Stomach (tissue), 8 donors: ENCODE measurements at regions not wholly inside any gene's neighbourhood (a gene's known extent, or its start where the extent isn't known, plus 50 kb on each side); places are given as distances from the start of the nearest gene placed in this dataset.
A peak's percentile ranks its signal among the peaks of the same experiment; 100 is the strongest.
"Not testable (repeated sequence)": the region's sequence is repeated elsewhere in the genome, so short reads cannot be mapped to it uniquely, and the experiment has no call there.

Experiments used
- DNase-seq, 2 donors: peaks; one replicate each; pipeline versions ENCODE4 v3.0.0 to v3.0.0-alpha.2; 2013 to 2019
- H3K27ac ChIP-seq, 5 donors: fragments of 200-600 bp in 4 of 5; sonication (generic) in 4 of 5; one replicate each; pipeline ENCODE4 v1.5.1; 2013 to 2019; ENCODE audit warnings: mild to moderate bottlenecking in 1 of 5, moderate library complexity in 1 of 5
- H3K27me3 ChIP-seq, 3 donors: fragments of 200-600 bp; sonication (generic); one replicate each; pipeline ENCODE4 v1.5.1; 2017 to 2019; ENCODE audit warnings: mixed run types in 1 of 3
- H3K36me3 ChIP-seq, 4 donors: fragments of 200-600 bp; sonication (generic); 1 replicate in 3 of 4; 2 replicates in 1 of 4; pipeline ENCODE4 v1.5.1; 2016 to 2019
- H3K4me1 ChIP-seq, 4 donors: fragments of 200-600 bp; sonication (generic); one replicate each; pipeline ENCODE4 v1.5.1; 2016 to 2019
- H3K4me3 ChIP-seq, 4 donors: fragments of 200-600 bp; sonication (generic) in 3 of 4; one replicate each; pipeline ENCODE4 v1.5.1; 2016 to 2019; ENCODE audit warnings: mild to moderate bottlenecking in 1 of 4
- H3K9me3 ChIP-seq, 4 donors: fragments of 200-600 bp; sonication (generic); one replicate each; pipeline ENCODE4 v1.5.1; 2016 to 2019
- CTCF ChIP-seq, 7 experiments: fragments of 450-650 bp in 4 of 7; fragments of 200-600 bp in 3 of 7; sonication (generic) in 3 of 7; IDR thresholded peaks; one replicate each; pipeline ENCODE4 v1.5.1; 2016 to 2019; ENCODE audit warnings: antibody characterized with exemption in 7 of 7, control low read depth in 2 of 7, mild to moderate bottlenecking in 1 of 7
- EP300 ChIP-seq: sonication (generic); formaldehyde crosslinking; IDR thresholded peaks from one replicate; pipeline ENCODE4 v1.6.1; 2017; ENCODE audit warnings: antibody characterized with exemption
- POLR2A ChIP-seq, 4 donors: fragments of 450-650 bp; IDR thresholded peaks; one replicate each; pipeline ENCODE4 v1.6.1; 2016; ENCODE audit warnings: antibody characterized with exemption in 4 of 4, control low read depth in 2 of 4, mild to moderate bottlenecking in 1 of 4, moderate library complexity in 1 of 4
- POLR2AphosphoS5 ChIP-seq, 3 donors: sonication (generic); formaldehyde crosslinking; IDR thresholded peaks; one replicate each; pipeline ENCODE4 v1.6.1; 2016; ENCODE audit warnings: antibody characterized with exemption in 3 of 3
- WGBS, 5 donors: extraction: QIAGEN DNeasy Blood & Tissue Kit in 3 of 5; methylation state at CpG; one replicate each; pipeline versions ENCODE4 v1.1.5 to v1.1.7; 2013 to 2018; 5-methylcytosine and 5-hydroxymethylcytosine counted together
- intact Hi-C: fragments of 100-400 bp; cut with DNase I; formaldehyde crosslinking; loops from one replicate; pipeline ENCODE4 v1.15.1; 2023; ENCODE audit warnings: low total_unique reads
- donor health status: healthy with polysubstance abuse.
- donor health status: Bipolar disorder and iron deficiency.
- donor health status: healthy.

DNA sequence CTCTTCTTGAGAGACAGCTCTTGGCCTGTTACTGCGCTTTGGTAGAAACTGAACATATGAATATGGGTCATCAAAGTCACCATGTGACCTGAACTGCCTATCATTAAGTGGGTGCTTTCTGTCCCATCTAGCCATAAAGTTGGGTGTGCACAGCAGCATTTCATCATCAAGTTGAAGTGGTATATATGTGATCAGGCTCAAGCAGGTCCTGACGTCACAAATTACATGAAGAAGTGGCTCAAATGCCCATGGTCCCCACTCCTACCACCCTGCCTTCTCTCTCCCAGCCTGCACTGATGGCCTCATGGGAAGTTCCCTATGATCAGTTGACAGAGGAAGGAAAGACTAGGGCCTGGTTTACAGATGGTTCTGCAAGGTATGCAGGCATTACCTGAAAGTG is 308.8 kb upstream of the MGAT4C start:
- DNase-seq: no peak
- WGBS, 5 donors: 89 to 97% (median 94%) methylated on average over 2 of the region's 2 CpGs
- intact Hi-C loops: no loop called here

GRCh38 chr12:86555491-86555890 is 299.3 kb upstream of the MGAT4C start:
- H3K4me3 ChIP-seq, H3K9me3 ChIP-seq, H3K27ac ChIP-seq, H3K27me3 ChIP-seq, intact Hi-C loops, H3K36me3 ChIP-seq, H3K4me1 ChIP-seq, DNase-seq: not testable (repeated sequence)
- 38 to 62% (median 52%) methylated on average over 5 of the region's 5 CpGs for WGBS, 5 donors

More for the DNA sequence above, 308.8 kb upstream of the MGAT4C start:
- no peak overlapping the region for H3K4me3 ChIP-seq
- no peak overlapping the region for H3K27ac ChIP-seq
- no peaks in the 10 kb centered on the region for H3K36me3 ChIP-seq
- peaks cover 0 to 17% (median 8%) of the 10 kb centered on the region in 4 donors for H3K9me3 ChIP-seq
- H3K27me3 ChIP-seq: no peaks in the 10 kb centered on the region
- TF ChIP-seq POLR2A (IDR thresholded peaks at IDR 0.05) (no peak), CTCF (IDR thresholded peaks at IDR 0.05) (no peak), EP300 (no peak), POLR2AphosphoS5 (IDR thresholded peaks at IDR 0.05) (no peak)
- no peaks in the 10 kb centered on the region for H3K4me1 ChIP-seq

DNA sequence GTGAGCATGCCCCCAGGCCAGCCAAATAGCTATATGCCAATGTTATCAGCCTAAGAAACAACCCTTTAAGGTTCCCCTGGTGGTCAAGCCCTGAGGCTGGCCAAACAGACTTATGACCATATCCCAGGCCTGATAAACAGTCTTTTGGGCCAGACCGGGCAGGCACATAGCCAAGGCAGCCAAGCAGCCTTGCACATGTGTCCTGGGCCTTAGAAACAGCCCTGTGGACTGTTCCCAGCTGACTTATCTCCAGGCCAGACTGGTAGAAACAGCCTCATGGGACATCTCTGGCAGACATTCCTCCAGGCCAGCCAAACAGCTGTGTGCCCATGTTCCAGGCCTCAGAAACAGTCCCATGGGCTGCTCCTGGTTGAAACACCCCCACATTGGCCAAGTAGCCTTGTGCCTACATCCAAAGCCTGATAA is 295.0 kb upstream of the MGAT4C start:
- peaks cover 0 to 4% (median 0%) of the 10 kb centered on the region in 4 donors for H3K9me3 ChIP-seq
- H3K4me1 ChIP-seq: no peaks in the 10 kb centered on the region
- H3K27ac ChIP-seq: no peak overlapping the region
- no peak for DNase-seq
- no peaks in the 10 kb centered on the region for H3K36me3 ChIP-seq
- intact Hi-C loops: no loop called here
- TF ChIP-seq POLR2AphosphoS5 (IDR thresholded peaks at IDR 0.05) (no peak), POLR2A (IDR thresholded peaks at IDR 0.05) (no peak), CTCF (IDR thresholded peaks at IDR 0.05) (no peak), EP300 (no peak)
- H3K4me3 ChIP-seq: no peak overlapping the region
- H3K27me3 ChIP-seq: no peaks in the 10 kb centered on the region
- 47 to 100% (median 59%) methylated on average over 1 of the region's 1 CpG; no CpG with 5 or more reads in 1 of the 5 donors for WGBS, 5 donors

- Histone ChIP-seq H3K27ac (no peak overlapping the region), H3K27me3 (no peaks in the 10 kb centered on the region), H3K4me3 (no peak overlapping the region), H3K36me3 (no peaks in the 10 kb centered on the region), H3K9me3 (peaks cover 0 to 4% (median 0%) of the 10 kb centered on the region in 4 donors), H3K4me1 (no peaks in the 10 kb centered on the region)
- 81 to 97% (median 82%) methylated on average over 5 to 7 of the region's 7 CpGs for WGBS, 5 donors
- peak in 1 of 2 donors; percentile 4 for DNase-seq
- intact Hi-C loops: no loop called here
- TF ChIP-seq POLR2AphosphoS5 (IDR thresholded peaks at IDR 0.05) (no peak), POLR2A (IDR thresholded peaks at IDR 0.05) (no peak), CTCF (IDR thresholded peaks at IDR 0.05) (no peak), EP300 (no peak)
Observed at GRCh38 chr12:86550218-86551145, 294.3 kb upstream of the MGAT4C start.

DNA sequence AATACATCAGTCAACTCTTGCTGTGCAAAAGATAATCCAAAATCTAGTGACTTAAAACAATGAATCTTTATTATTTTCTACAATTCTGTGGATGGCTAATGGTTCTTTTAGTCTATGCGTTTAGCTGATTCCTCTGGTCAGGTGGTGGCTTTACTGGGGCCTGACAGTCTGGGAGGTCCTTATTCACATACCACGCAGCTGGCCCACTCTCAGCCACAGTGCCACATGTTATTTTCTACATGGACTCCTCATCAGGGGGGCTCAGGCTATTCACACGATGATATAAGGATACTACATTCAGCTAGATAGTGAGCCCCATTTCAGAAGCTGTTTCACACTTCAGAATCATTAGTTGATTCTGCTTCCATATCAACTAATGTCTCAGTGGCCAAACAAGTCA is 287.5 kb upstream of the MGAT4C start:
- Histone ChIP-seq H3K27me3 (no peaks in the 10 kb centered on the region), H3K27ac (no peak overlapping the region), H3K36me3 (no peaks in the 10 kb centered on the region), H3K4me3 (no peak overlapping the region), H3K9me3 (no peaks in the 10 kb centered on the region), H3K4me1 (no peaks in the 10 kb centered on the region)
- no peak for DNase-seq
- intact Hi-C loops: no loop called here
- no peak for TF ChIP-seq POLR2A (IDR thresholded peaks at IDR 0.05)
- no peak for TF ChIP-seq EP300
- TF ChIP-seq CTCF (IDR thresholded peaks at IDR 0.05): no peak
- TF ChIP-seq POLR2AphosphoS5 (IDR thresholded peaks at IDR 0.05): no peak
- 35 to 58% (median 40%) methylated on average over 3 of the region's 3 CpGs for WGBS, 5 donors
